Trophoblast cell (in vitro differentiated cells and primary cell): ENCODE measurements at regions not wholly inside any gene's neighbourhood (a gene's known extent, or its start where the extent isn't known, plus 50 kb on each side); places are given as distances from the start of the nearest gene placed in this dataset.

ENCODE experiments used
- DNase-seq, 2 donors: peaks; one replicate each; pipeline ENCODE4 v3.0.0-alpha.2; 2016
- H2AFZ ChIP-seq: 2 replicates; pipeline ENCODE4 v1.6.1; 2013; ENCODE audit warnings: low read length, moderate library complexity, mild to moderate bottlenecking; ENCODE audit not compliant: insufficient read depth, poor library complexity
- H2AK5ac ChIP-seq: 2 replicates; pipeline ENCODE4 v1.6.1; 2013; ENCODE audit warnings: mild to moderate bottlenecking, low read length
- H2BK120ac ChIP-seq: 2 replicates; pipeline ENCODE4 v1.6.1; 2013; ENCODE audit warnings: low read length, mild to moderate bottlenecking, moderate library complexity; ENCODE audit not compliant: insufficient read depth, poor library complexity
- H2BK12ac ChIP-seq: 2 replicates; pipeline ENCODE4 v1.6.1; 2013; ENCODE audit warnings: mild to moderate bottlenecking, low read length, moderate library complexity
- H2BK5ac ChIP-seq: 2 replicates; pipeline ENCODE4 v1.6.1; 2013; ENCODE audit warnings: low read length, low read depth, moderate library complexity, mild to moderate bottlenecking; ENCODE audit not compliant: poor library complexity
- H3K14ac ChIP-seq: 2 replicates; pipeline ENCODE4 v1.6.1; 2013; ENCODE audit warnings: mild to moderate bottlenecking, low read length
- H3K18ac ChIP-seq: 2 replicates; pipeline ENCODE4 v1.6.1; 2013; ENCODE audit warnings: mild to moderate bottlenecking, low read length
- H3K23ac ChIP-seq: 2 replicates; pipeline ENCODE4 v1.6.1; 2013; ENCODE audit warnings: low read length
- H3K27ac ChIP-seq: 2 replicates; pipeline ENCODE4 v1.5.1; 2013; ENCODE audit warnings: low read depth, mild to moderate bottlenecking, inconsistent platforms, low read length, moderate library complexity
- H3K27me3 ChIP-seq: 2 replicates; pipeline ENCODE4 v1.6.1; 2013; ENCODE audit warnings: inconsistent platforms, mild to moderate bottlenecking, low read length, moderate library complexity; ENCODE audit not compliant: insufficient read depth
- H3K36me3 ChIP-seq, 2 experiments: 1 replicate in 1 of 2; 2 replicates in 1 of 2; pipeline ENCODE4 v1.6.1; 2013; ENCODE audit warnings: low read length in 2 of 2, mild to moderate bottlenecking in 2 of 2, moderate library complexity in 1 of 2; ENCODE audit not compliant: insufficient read depth in 2 of 2, control insufficient read depth in 1 of 2
- H3K4ac ChIP-seq: 2 replicates; pipeline ENCODE4 v1.6.1; 2013; ENCODE audit warnings: low read depth, mild to moderate bottlenecking, low read length, moderate library complexity
- H3K4me1 ChIP-seq, 2 experiments: 1 replicate in 1 of 2; 2 replicates in 1 of 2; pipeline ENCODE4 v1.6.1; 2013; ENCODE audit warnings: low read length in 2 of 2, mild to moderate bottlenecking in 2 of 2, moderate library complexity in 1 of 2; ENCODE audit not compliant: insufficient read depth in 2 of 2, control insufficient read depth in 1 of 2
- H3K4me2 ChIP-seq: 2 replicates; pipeline ENCODE4 v1.6.1; 2013; ENCODE audit warnings: inconsistent platforms, mild to moderate bottlenecking, low read length, moderate library complexity
- H3K4me3 ChIP-seq: 2 replicates; pipeline ENCODE4 v1.5.1; 2013; ENCODE audit warnings: mild to moderate bottlenecking, low read depth, low read length, inconsistent platforms
- H3K79me1 ChIP-seq: one replicate; pipeline ENCODE4 v1.6.1; 2013; ENCODE audit warnings: low read length
- H3K79me2 ChIP-seq: 2 replicates; pipeline ENCODE4 v1.6.1; 2013; ENCODE audit warnings: low read length, mild to moderate bottlenecking; ENCODE audit not compliant: control insufficient read depth, insufficient read depth, poor library complexity
- H3K9ac ChIP-seq: 2 replicates; pipeline ENCODE4 v1.6.1; 2013; ENCODE audit warnings: mild to moderate bottlenecking, low read length
- H3K9me3 ChIP-seq: 2 replicates; pipeline ENCODE4 v1.6.1; 2013; ENCODE audit warnings: low read depth, mild to moderate bottlenecking, control low read depth, inconsistent platforms, low read length; ENCODE audit not compliant: insufficient read depth
- H4K12ac ChIP-seq: 2 replicates; pipeline ENCODE4 v1.6.1; 2013; ENCODE audit warnings: low read depth, mild to moderate bottlenecking, low read length, moderate library complexity
- H4K8ac ChIP-seq: 2 replicates; pipeline ENCODE4 v1.6.1; 2013; ENCODE audit warnings: low read depth, mild to moderate bottlenecking, low read length, moderate library complexity
- H4K91ac ChIP-seq: one replicate; pipeline ENCODE4 v1.6.1; 2013; ENCODE audit warnings: low read depth, mild to moderate bottlenecking, low read length, moderate library complexity
- WGBS: extraction: QIAGEN DNeasy Blood & Tissue Kit; methylation state at CpG from one replicate; pipeline ENCODE4 v1.1.7; 2013; ENCODE audit warnings: missing lambda C conversion rate; ENCODE audit not compliant: insufficient read length, insufficient coverage; ENCODE audit errors: extremely low coverage; 5-methylcytosine and 5-hydroxymethylcytosine counted together

DNA sequence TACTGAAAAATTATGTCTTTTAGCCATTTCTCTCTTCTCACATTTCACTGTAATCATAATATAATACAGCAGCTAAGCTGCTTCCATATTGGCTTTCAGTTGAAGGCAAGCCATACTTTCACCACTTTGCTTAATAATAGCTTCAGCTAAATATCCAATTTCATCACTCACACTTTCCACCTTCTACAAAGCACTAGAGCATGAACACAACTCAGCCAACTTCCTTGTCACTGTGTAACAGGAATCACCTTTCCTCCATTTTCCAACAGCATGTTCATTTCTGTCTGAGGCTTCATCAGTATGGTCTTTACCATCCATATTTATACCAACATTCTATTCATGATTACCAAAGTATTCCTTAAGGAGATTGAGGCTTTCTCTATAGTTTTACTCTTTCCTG is 219.8 kb upstream of the CTSO start:
- DNase-seq: no peak
- Histone ChIP-seq H2BK120ac (no peak overlapping the region), H3K9ac (no peak overlapping the region)

DNA sequence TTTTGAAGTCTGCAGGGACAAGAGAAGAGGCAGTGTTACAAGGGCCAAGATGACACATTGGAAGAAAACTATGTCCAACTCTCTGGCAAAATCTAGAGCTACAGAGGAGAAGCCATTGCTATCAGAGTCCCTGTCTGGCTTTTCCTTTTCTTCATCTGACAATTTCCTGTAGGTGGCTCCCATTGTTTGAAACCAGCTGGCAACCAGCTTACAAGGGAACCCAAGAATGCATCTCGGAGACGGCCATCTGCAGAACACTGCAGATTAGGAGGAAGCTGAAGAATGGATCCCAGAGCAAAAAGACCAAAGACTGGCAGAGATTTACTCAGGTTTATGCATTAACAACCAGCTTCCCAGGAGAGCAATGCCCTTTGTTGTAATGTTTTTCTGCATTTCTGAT is 216.2 kb upstream of the CTSO start:
- DNase-seq: no peak
- H3K9ac ChIP-seq: no peak overlapping the region
- H4K91ac ChIP-seq: no peak overlapping the region
- no peaks in the 10 kb centered on the region for H3K4me1 ChIP-seq
- no peaks in the 10 kb centered on the region for H3K27me3 ChIP-seq
- no peaks in the 10 kb centered on the region for H3K79me2 ChIP-seq
- H3K23ac ChIP-seq: no peak overlapping the region
- no peak overlapping the region for H3K4me2 ChIP-seq
- H3K18ac ChIP-seq: no peak overlapping the region
- no peak overlapping the region for H2AK5ac ChIP-seq
- H3K14ac ChIP-seq: no peak overlapping the region
- no peak overlapping the region for H3K4ac ChIP-seq
- H3K4me3 ChIP-seq: no peak overlapping the region
- H2BK5ac ChIP-seq: no peak overlapping the region
- no peak overlapping the region for H2BK120ac ChIP-seq
- no peak overlapping the region for H4K8ac ChIP-seq
- H2AFZ ChIP-seq: no peak overlapping the region
- H3K9me3 ChIP-seq: no peaks in the 10 kb centered on the region
- H3K27ac ChIP-seq: peak overlapping the region; percentile 13
- peaks cover 0 to 3% of the 10 kb centered on the region in 2 experiments for H3K36me3 ChIP-seq
- WGBS: no CpG with 5 or more reads among the region's 2 CpGs
- no peak overlapping the region for H2BK12ac ChIP-seq
- H4K12ac ChIP-seq: no peak overlapping the region
- no peaks in the 10 kb centered on the region for H3K79me1 ChIP-seq

More for the DNA sequence above, 219.8 kb upstream of the CTSO start:
- H3K14ac ChIP-seq: no peak overlapping the region
- no peaks in the 10 kb centered on the region for H3K27me3 ChIP-seq
- H3K9me3 ChIP-seq: no peaks in the 10 kb centered on the region
- H3K27ac ChIP-seq: no peak overlapping the region
- no peak overlapping the region for H2AK5ac ChIP-seq
- no peak overlapping the region for H3K4me3 ChIP-seq
- H3K4me1 ChIP-seq: no peaks in the 10 kb centered on the region
- H2BK5ac ChIP-seq: no peak overlapping the region
- H3K18ac ChIP-seq: no peak overlapping the region
- H3K4me2 ChIP-seq: no peak overlapping the region
- peaks cover 0 to 3% of the 10 kb centered on the region in 2 experiments for H3K36me3 ChIP-seq
- H3K23ac ChIP-seq: no peak overlapping the region
- H4K91ac ChIP-seq: no peak overlapping the region
- no peak overlapping the region for H4K8ac ChIP-seq
- no peak overlapping the region for H4K12ac ChIP-seq
- no peaks in the 10 kb centered on the region for H3K79me2 ChIP-seq
- H3K4ac ChIP-seq: no peak overlapping the region
- no peaks in the 10 kb centered on the region for H3K79me1 ChIP-seq
- H2AFZ ChIP-seq: no peak overlapping the region
- no peak overlapping the region for H2BK12ac ChIP-seq

DNA sequence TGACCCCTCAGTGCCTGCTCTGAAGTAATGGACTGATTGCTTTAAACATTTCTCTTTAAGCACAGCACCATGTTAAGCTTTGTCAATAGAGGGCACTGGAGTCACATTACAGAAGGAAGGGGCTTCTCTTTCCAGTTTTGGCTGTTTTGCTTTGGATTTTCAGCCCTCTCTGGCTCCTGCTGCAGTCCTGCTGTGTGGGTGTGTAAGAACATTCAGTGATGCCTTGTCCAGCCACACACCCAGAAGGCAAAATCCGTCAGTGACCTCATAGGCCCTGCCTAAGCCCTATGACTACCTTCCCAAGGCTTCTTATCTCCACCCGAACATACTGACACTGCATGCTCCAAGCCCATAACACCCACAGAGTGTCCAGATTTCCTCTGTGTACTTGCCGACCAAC is 215.3 kb upstream of the CTSO start:
- Histone ChIP-seq H2BK5ac (no peak overlapping the region), H2BK120ac (no peak overlapping the region), H3K36me3 (peaks cover 0 to 3% of the 10 kb centered on the region in 2 experiments), H3K27me3 (no peaks in the 10 kb centered on the region), H2AK5ac (no peak overlapping the region), H3K9ac (no peak overlapping the region), H3K18ac (no peak overlapping the region), H4K12ac (no peak overlapping the region), H4K8ac (no peak overlapping the region), H3K4ac (no peak overlapping the region), H3K14ac (no peak overlapping the region), H3K4me2 (no peak overlapping the region), H2AFZ (no peak overlapping the region), H3K79me1 (no peaks in the 10 kb centered on the region), H3K4me3 (no peak overlapping the region), H3K23ac (no peak overlapping the region), H3K4me1 (no peaks in the 10 kb centered on the region), H4K91ac (no peak overlapping the region), H2BK12ac (no peak overlapping the region), H3K27ac (peak overlapping the region; percentile 34), H3K9me3 (no peaks in the 10 kb centered on the region), H3K79me2 (no peaks in the 10 kb centered on the region)
- WGBS: no CpG with 5 or more reads among the region's 3 CpGs
- DNase-seq: peak; percentile 97

DNA sequence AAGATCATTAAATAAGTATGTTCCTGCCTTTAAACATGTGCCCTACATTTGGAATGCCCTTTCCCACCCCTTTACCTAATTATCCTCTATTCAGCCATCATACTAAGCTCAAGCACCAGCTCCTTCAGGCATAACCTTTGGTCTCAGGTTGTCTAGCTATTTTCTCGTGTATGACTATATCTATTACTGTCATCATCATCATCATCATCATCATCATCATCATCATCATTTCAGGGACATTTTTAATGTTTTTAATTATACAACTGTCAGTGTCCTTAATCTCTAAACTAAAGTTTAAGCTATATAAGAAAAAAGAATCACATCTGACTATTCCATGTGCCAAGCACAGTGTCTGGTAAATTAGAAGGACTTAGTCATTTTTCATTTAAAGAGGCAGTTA is 214.6 kb upstream of the CTSO start:
- H2BK120ac ChIP-seq: no peak overlapping the region
- H3K14ac ChIP-seq: no peak overlapping the region
- no peak overlapping the region for H3K4me3 ChIP-seq
- H3K9ac ChIP-seq: no peak overlapping the region
- no peak overlapping the region for H3K27ac ChIP-seq
- no CpG with 5 or more reads among the region's 1 CpG for WGBS
- H4K8ac ChIP-seq: no peak overlapping the region
- DNase-seq: no peak
- no peaks in the 10 kb centered on the region for H3K79me2 ChIP-seq
- no peak overlapping the region for H2AFZ ChIP-seq
- no peak overlapping the region for H4K91ac ChIP-seq
- H3K4ac ChIP-seq: no peak overlapping the region
- no peak overlapping the region for H4K12ac ChIP-seq
- H3K4me2 ChIP-seq: no peak overlapping the region
- no peaks in the 10 kb centered on the region for H3K79me1 ChIP-seq
- no peak overlapping the region for H2AK5ac ChIP-seq
- peaks cover 0 to 3% of the 10 kb centered on the region in 2 experiments for H3K36me3 ChIP-seq
- H3K4me1 ChIP-seq: no peaks in the 10 kb centered on the region
- no peak overlapping the region for H2BK5ac ChIP-seq
- no peaks in the 10 kb centered on the region for H3K9me3 ChIP-seq
- no peak overlapping the region for H3K18ac ChIP-seq
- no peaks in the 10 kb centered on the region for H3K27me3 ChIP-seq
- no peak overlapping the region for H3K23ac ChIP-seq
- H2BK12ac ChIP-seq: no peak overlapping the region

DNA sequence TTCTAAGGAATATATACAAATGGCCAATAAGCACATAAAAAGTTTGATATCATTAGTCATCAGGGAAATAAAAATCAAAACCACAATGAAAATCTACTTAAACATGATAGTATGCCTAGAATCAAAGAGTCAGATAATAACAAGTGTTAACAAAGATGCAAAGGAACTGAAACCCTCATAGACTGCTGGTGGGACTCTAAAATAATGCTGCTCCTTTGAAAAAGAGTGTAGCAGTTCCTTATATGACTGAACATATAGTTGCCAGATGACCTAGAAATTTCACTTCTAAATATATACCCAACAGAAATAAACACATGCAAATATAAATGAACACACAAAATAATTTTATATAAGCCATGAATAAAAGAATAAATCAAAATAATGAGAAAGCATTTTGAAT is 205.1 kb upstream of the CTSO start:
- Histone ChIP-seq H3K9ac (no peak overlapping the region), H3K4me3 (no peak overlapping the region), H2BK120ac (no peak overlapping the region), H3K36me3 (no peaks in the 10 kb centered on the region), H3K27ac (no peak overlapping the region), H2AK5ac (no peak overlapping the region), H3K79me2 (no peaks in the 10 kb centered on the region), H3K18ac (no peak overlapping the region), H3K14ac (no peak overlapping the region), H3K79me1 (no peaks in the 10 kb centered on the region), H3K23ac (no peak overlapping the region), H2BK12ac (no peak overlapping the region), H3K9me3 (no peaks in the 10 kb centered on the region), H3K4me2 (no peak overlapping the region), H3K4ac (no peak overlapping the region), H3K27me3 (no peaks in the 10 kb centered on the region), H2AFZ (no peak overlapping the region), H4K91ac (no peak overlapping the region), H4K8ac (no peak overlapping the region), H3K4me1 (no peaks in the 10 kb centered on the region), H2BK5ac (no peak overlapping the region), H4K12ac (no peak overlapping the region)
- DNase-seq: no peak
